A549 (cell line): ENCODE measurements at regions not wholly inside any gene's neighbourhood (a gene's known extent, or its start where the extent isn't known, plus 50 kb on each side); places are given as distances from the start of the nearest gene placed in this dataset.

Experiments
- EP300 ChIP-seq, 2 experiments: fragments of >200 bp; sonication (Bioruptor Twin); formaldehyde crosslinking; IDR thresholded peaks; 2 replicates in 1 of 2; 3 replicates in 1 of 2; pipeline ENCODE4 v1.6.1; 2016 to 2017
- HDAC2 ChIP-seq: fragments of 200-600 bp; sonication (generic); IDR thresholded peaks from 2 replicates; pipeline ENCODE4 v1.6.1; 2016

DNA sequence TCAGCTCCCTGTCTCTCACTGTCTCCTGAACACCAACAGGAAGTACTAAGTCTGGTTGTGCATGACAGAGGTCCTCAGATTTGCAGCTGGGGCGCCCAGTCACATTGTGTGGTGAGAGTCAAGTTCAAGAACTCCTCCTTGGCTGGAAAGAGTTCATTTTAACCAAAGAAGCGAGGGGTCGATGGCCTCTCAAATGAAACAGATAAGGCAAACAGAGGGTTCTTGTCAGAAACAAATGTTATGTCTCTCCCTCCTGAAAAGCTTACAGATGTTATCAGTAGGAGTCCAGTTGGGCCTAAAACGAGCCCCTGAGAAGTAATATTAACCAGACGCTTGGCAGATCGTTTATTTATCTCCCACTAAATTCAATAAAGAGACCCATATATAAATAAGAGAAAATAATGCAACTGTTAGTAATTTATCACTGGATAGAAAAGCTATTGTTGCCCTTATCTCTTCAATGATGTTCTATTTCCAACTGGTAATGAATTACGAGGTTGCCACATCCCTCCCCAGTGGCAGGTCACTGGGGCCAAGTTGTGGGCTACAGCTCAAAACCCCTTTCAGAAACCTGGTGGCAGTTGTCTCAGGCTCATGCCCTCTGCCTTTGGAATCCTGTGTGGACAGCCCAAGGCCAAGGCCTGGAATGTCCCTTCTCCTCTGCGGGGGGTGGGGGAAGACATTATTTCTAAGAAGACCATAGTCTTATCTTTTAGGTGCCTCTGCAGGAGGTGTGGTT lies 307.5 kb upstream of the DYNLRB2 start:
- TF ChIP-seq HDAC2 (no peak), EP300 (IDR thresholded peaks at IDR 0.05) (no peak)
